ENCODE measurements at regions not wholly inside any gene's neighbourhood (a gene's known extent, or its start where the extent isn't known, plus 50 kb on each side); places are given as distances from the start of the nearest gene placed in this dataset.

DNA sequence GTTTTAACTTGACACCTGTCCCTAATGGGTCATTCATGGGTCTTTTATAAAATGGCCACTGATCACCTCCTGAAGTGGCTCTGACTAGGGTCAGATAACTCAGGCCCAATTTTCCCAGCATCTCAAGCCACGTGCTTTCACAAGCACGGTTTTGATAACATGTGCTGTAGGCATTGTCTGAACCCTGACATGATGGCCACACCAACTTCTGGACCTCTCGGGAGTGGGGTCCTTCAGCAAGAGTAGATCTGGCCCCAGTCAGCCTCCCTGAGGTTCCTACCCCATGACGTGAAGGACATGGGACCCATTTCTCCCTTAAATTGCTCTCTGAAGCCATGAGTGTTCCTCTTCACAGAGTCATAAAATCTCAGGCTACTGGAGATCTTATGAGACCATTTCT lies 60.4 kb upstream of the CCND1 start:
- TF ChIP-seq EZH2phosphoT487 (IDR thresholded peaks at IDR 0.05; ENCODE audit: insufficient read depth, low read depth): no peak
- no peak for TF ChIP-seq EZH2 (IDR thresholded peaks at IDR 0.05; ENCODE audit: insufficient read depth, poor library complexity, severe bottlenecking)

Data from GM23248 (cell line).